Keratinocyte (primary cell): ENCODE measurements at regions not wholly inside any gene's neighbourhood (a gene's known extent, or its start where the extent isn't known, plus 50 kb on each side); places are given as distances from the start of the nearest gene placed in this dataset.

Experiments
- DNase-seq: peaks from one replicate; pipeline ENCODE4 v3.0.0-alpha.2; 2011; ENCODE audit warnings: low read depth, missing footprints, low spot score
- FAIRE-seq: peaks from 2 replicates; lab custom pipeline; 2011; peaks lifted over from hg19 to GRCh38; lab: Jason Lieb, UNC
- H2AFZ ChIP-seq: 2 replicates; pipeline ENCODE4 v1.6.0; 2012; ENCODE audit warnings: low read length, control low read depth, inconsistent platforms; ENCODE audit not compliant: control insufficient read depth
- H3K27ac ChIP-seq: 2 replicates; pipeline ENCODE4 v1.5.1; 2011; ENCODE audit warnings: low read length; ENCODE audit not compliant: control insufficient read depth, insufficient read depth
- H3K27me3 ChIP-seq: 3 replicates; pipeline ENCODE4 v1.6.0; 2011; ENCODE audit warnings: low read length; ENCODE audit not compliant: control insufficient read depth, insufficient read depth; ENCODE audit errors: extremely low read depth
- H3K36me3 ChIP-seq, 2 experiments: 2 replicates in 1 of 2; 3 replicates in 1 of 2; pipeline ENCODE4 v1.5.1; 2011; ENCODE audit warnings: low read length in 2 of 2, mild to moderate bottlenecking in 1 of 2; ENCODE audit not compliant: control insufficient read depth in 2 of 2, insufficient read depth in 2 of 2; ENCODE audit errors: extremely low read depth in 1 of 2
- H3K4me1 ChIP-seq: 3 replicates; pipeline ENCODE4 v1.5.1; 2011; ENCODE audit warnings: low read length; ENCODE audit not compliant: control insufficient read depth, insufficient read depth; ENCODE audit errors: extremely low read depth
- H3K4me2 ChIP-seq: 3 replicates; pipeline ENCODE4 v1.6.0; 2011; ENCODE audit warnings: low read depth, low read length; ENCODE audit not compliant: control insufficient read depth, insufficient read depth; ENCODE audit errors: extremely low read depth
- H3K4me3 ChIP-seq, 3 experiments: fragments of 200-600 bp in 1 of 3; sonication (generic) in 1 of 3; 2 replicates in 2 of 3; 3 replicates in 1 of 3; pipeline ENCODE4 v1.5.1; 2011 to 2016; ENCODE audit warnings: low read length in 3 of 3, mild to moderate bottlenecking in 3 of 3, control low read depth in 2 of 3, inconsistent platforms in 1 of 3, low read depth in 1 of 3, mixed read lengths in 1 of 3, mixed run types in 1 of 3, moderate library complexity in 1 of 3; ENCODE audit not compliant: control insufficient read depth in 2 of 3, insufficient read depth in 2 of 3; ENCODE audit errors: extremely low read depth in 1 of 3
- H3K79me2 ChIP-seq: 2 replicates; pipeline ENCODE4 v1.6.0; 2012; ENCODE audit warnings: low read length; ENCODE audit not compliant: control insufficient read depth, insufficient read depth
- H3K9ac ChIP-seq: 3 replicates; pipeline ENCODE4 v1.6.0; 2011; ENCODE audit warnings: low read length; ENCODE audit not compliant: control insufficient read depth, insufficient read depth; ENCODE audit errors: extremely low read depth
- H3K9me1 ChIP-seq: 3 replicates; pipeline ENCODE4 v1.6.0; 2011; ENCODE audit warnings: low read length; ENCODE audit not compliant: control insufficient read depth, insufficient read depth; ENCODE audit errors: extremely low read depth
- H3K9me3 ChIP-seq: 2 replicates; pipeline ENCODE4 v1.5.1; 2012; ENCODE audit warnings: low read depth, low read length; ENCODE audit not compliant: control insufficient read depth
- H4K20me1 ChIP-seq: 3 replicates; pipeline ENCODE4 v1.6.0; 2011; ENCODE audit warnings: low read length; ENCODE audit not compliant: control insufficient read depth, insufficient read depth; ENCODE audit errors: extremely low read depth
- CTCF ChIP-seq, 3 experiments: IDR thresholded peaks in 1 of 3; conservative IDR thresholded peaks in 1 of 3; optimal IDR thresholded peaks in 1 of 3; 2 replicates in 2 of 3; 3 replicates in 1 of 3; pipeline versions ENCODE3 to v1.5.1; 2011; ENCODE audit warnings: low read length in 3 of 3, mild to moderate bottlenecking in 3 of 3, moderate library complexity in 2 of 3, control low read depth in 1 of 3, inconsistent platforms in 1 of 3; ENCODE audit not compliant: insufficient read depth in 2 of 3; ENCODE audit errors: extremely low read depth in 1 of 3
- EZH2 ChIP-seq: IDR thresholded peaks from one replicate; pipeline ENCODE4 v1.6.1; 2012; ENCODE audit warnings: inconsistent platforms, mild to moderate bottlenecking, low read length, moderate library complexity
- dilution Hi-C: fragments of 300-500 bp; cut with MboI; formaldehyde crosslinking; loops from one replicate; pipeline ENCODE4 v1.7.0; 2020; ENCODE audit warnings: low sequenced_read_pairs; ENCODE audit not compliant: extremely low pct_ligation_motif_present

- Histone ChIP-seq H4K20me1 (no peaks in the 10 kb centered on the region), H3K9ac (no peak overlapping the region), H3K27ac (no peak overlapping the region), H2AFZ (no peak overlapping the region), H3K4me3 (no peak overlapping the region), H3K79me2 (no peaks in the 10 kb centered on the region), H3K4me2 (no peak overlapping the region), H3K4me1 (no peaks in the 10 kb centered on the region), H3K9me1 (no peaks in the 10 kb centered on the region), H3K9me3 (no peaks in the 10 kb centered on the region), H3K36me3 (no peaks in the 10 kb centered on the region), H3K27me3 (no peaks in the 10 kb centered on the region)
- dilution Hi-C loops: no loop called here
- no peak for DNase-seq
- no peak for FAIRE-seq
- TF ChIP-seq CTCF (optimal IDR thresholded peaks at IDR 0.05 in 1 of 3, IDR thresholded peaks at IDR 0.05 in 1 of 3, conservative IDR thresholded peaks at IDR 0.05 in 1 of 3; ENCODE audit: extremely low read depth in 1 of 3, insufficient read depth in 2 of 3, low read length in 3 of 3) (no peak), EZH2 (no peak)
Measured at GRCh38 chr4:23438764-23439163, 451.1 kb downstream of the PPARGC1A start.

- H3K9ac ChIP-seq: no peak overlapping the region
- no peaks in the 10 kb centered on the region for H3K9me1 ChIP-seq
- dilution Hi-C loops: no loop called here
- H3K4me2 ChIP-seq: no peak overlapping the region
- H3K36me3 ChIP-seq: no peaks in the 10 kb centered on the region
- no peak overlapping the region for H3K4me3 ChIP-seq
- H3K4me1 ChIP-seq: no peaks in the 10 kb centered on the region
- H3K79me2 ChIP-seq: no peaks in the 10 kb centered on the region
- no peak for FAIRE-seq
- no peaks in the 10 kb centered on the region for H4K20me1 ChIP-seq
- no peak for TF ChIP-seq CTCF (optimal IDR thresholded peaks at IDR 0.05 in 1 of 3, IDR thresholded peaks at IDR 0.05 in 1 of 3, conservative IDR thresholded peaks at IDR 0.05 in 1 of 3; ENCODE audit: extremely low read depth in 1 of 3, insufficient read depth in 2 of 3, low read length in 3 of 3)
- no peak for TF ChIP-seq EZH2
- no peaks in the 10 kb centered on the region for H3K9me3 ChIP-seq
- H2AFZ ChIP-seq: no peak overlapping the region
- H3K27ac ChIP-seq: no peak overlapping the region
- H3K27me3 ChIP-seq: no peaks in the 10 kb centered on the region
- DNase-seq: no peak
Measured at GRCh38 chr4:23429497-23429896, 460.4 kb downstream of the PPARGC1A start.
